SK-N-SH treated with all-trans-retinoic acid at 6 μM for 48 hours (cell line): ENCODE measurements at regions not wholly inside any gene's neighbourhood (a gene's known extent, or its start where the extent isn't known, plus 50 kb on each side); places are given as distances from the start of the nearest gene placed in this dataset.

Source experiments
- ARNTL ChIP-seq: fragments of 450-650 bp; formaldehyde crosslinking; IDR thresholded peaks from 2 replicates; pipeline ENCODE4 v1.5.0; 2020; ENCODE audit warnings: low read depth, mild to moderate bottlenecking, moderate library complexity, borderline replicate concordance
- CSDC2 ChIP-seq: fragments of 250-450 bp; sonication (Bioruptor Pico); IDR thresholded peaks from 2 replicates; pipeline ENCODE4 v1.5.0; 2020; ENCODE audit warnings: mild to moderate bottlenecking, moderate library complexity
- OSR1 ChIP-seq: fragments of 250-450 bp; sonication (Bioruptor Pico); IDR thresholded peaks from 2 replicates; pipeline ENCODE4 v1.8.0; 2022; ENCODE audit warnings: moderate library complexity, mild to moderate bottlenecking, inconsistent platforms
- PATZ1 ChIP-seq: fragments of 250-450 bp; sonication (Bioruptor Pico); IDR thresholded peaks from 2 replicates; pipeline ENCODE4 v1.8.0; 2020; ENCODE audit warnings: mild to moderate bottlenecking, moderate library complexity, borderline replicate concordance
- PPARA ChIP-seq: fragments of 250-450 bp; sonication (Bioruptor Pico); IDR thresholded peaks from 2 replicates; pipeline ENCODE4 v1.5.0; 2020; ENCODE audit warnings: mild to moderate bottlenecking, borderline replicate concordance
- TOX ChIP-seq: fragments of 250-450 bp; sonication (Bioruptor Pico); IDR thresholded peaks from 2 replicates; pipeline ENCODE4 v1.8.0; 2021; ENCODE audit warnings: mild to moderate bottlenecking, moderate library complexity, borderline replicate concordance
- ZFP3 ChIP-seq: fragments of 250-450 bp; sonication (Bioruptor Pico); IDR thresholded peaks from 2 replicates; pipeline ENCODE4 v1.5.0; 2020; ENCODE audit warnings: mild to moderate bottlenecking, moderate library complexity

DNA sequence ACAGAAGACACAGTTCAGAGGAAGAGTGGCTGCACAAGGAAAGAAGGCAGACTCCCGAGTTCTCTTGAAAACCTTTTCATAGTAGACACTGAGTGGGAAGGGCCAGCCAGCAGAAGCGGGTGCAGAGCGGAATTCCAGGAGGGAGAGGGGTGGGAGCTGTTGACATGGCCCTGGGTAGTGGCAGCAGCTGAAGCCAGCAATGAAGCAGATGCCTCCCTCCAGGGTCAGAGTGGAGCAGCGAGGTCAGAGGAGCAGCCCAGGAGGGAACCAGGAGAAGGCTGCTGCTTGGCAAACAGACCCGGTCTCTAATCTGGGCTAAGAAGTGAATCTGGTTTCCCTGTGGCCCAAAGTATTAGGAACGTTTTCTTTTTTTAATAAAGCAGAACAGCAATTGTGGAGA lies 73.9 kb upstream of the SPATA13 start:
- no peak for TF ChIP-seq ZFP3
- no peak for TF ChIP-seq TOX
- no peak for TF ChIP-seq PATZ1 (CRISPR knock-in tag)
- TF ChIP-seq OSR1 = no peak
- no peak for TF ChIP-seq PPARA (CRISPR knock-in tag)
- no peak for TF ChIP-seq ARNTL (CRISPR knock-in tag)
- TF ChIP-seq CSDC2 (CRISPR knock-in tag) = no peak
